Coronary artery (tissue), 2 donors: ENCODE measurements at regions not wholly inside any gene's neighbourhood (a gene's known extent, or its start where the extent isn't known, plus 50 kb on each side); places are given as distances from the start of the nearest gene placed in this dataset.

ENCODE experiments used
- DNase-seq: peaks from one replicate; pipeline ENCODE4 v3.0.0-alpha.2; 2017; ENCODE audit warnings: low spot score
- H3K27ac ChIP-seq, 2 donors: fragments of 200-600 bp; sonication (generic); one replicate each; pipeline ENCODE4 v1.5.1; 2016 to 2019
- H3K4me3 ChIP-seq: fragments of 200-600 bp; sonication (generic); 2 replicates; pipeline ENCODE4 v1.5.1; 2016; ENCODE audit warnings: mild to moderate bottlenecking, moderate library complexity
- CTCF ChIP-seq: fragments of 200-600 bp; sonication (generic); IDR thresholded peaks from one replicate; pipeline ENCODE4 v1.5.1; 2019; ENCODE audit warnings: antibody characterized with exemption

- TF ChIP-seq CTCF = no peak
- Histone ChIP-seq H3K27ac (no peak overlapping the region), H3K4me3 (no peak overlapping the region)
- DNase-seq = no peak
These were observed 153.6 kb upstream of the ELL2 start for GRCh38 chr5:96115147-96115807.

GRCh38 chr5:96114736-96115135 is 153.1 kb upstream of the ELL2 start:
- Histone ChIP-seq H3K4me3 (no peak overlapping the region), H3K27ac (no peak overlapping the region)
- TF ChIP-seq CTCF = no peak
- DNase-seq = no peak

- no peak for TF ChIP-seq CTCF
- Histone ChIP-seq H3K27ac (no peak overlapping the region), H3K4me3 (no peak overlapping the region)
- no peak for DNase-seq
These were observed 151.7 kb upstream of the ELL2 start for GRCh38 chr5:96113170-96113939.

- no peak for TF ChIP-seq CTCF
- Histone ChIP-seq H3K4me3 (no peak overlapping the region), H3K27ac (no peak overlapping the region)
- no peak for DNase-seq
These were observed 151.1 kb upstream of the ELL2 start for GRCh38 chr5:96112703-96113102.

- Histone ChIP-seq H3K4me3 (no peak overlapping the region), H3K27ac (no peak overlapping the region)
- TF ChIP-seq CTCF = no peak
- no peak for DNase-seq
These were observed 150.5 kb upstream of the ELL2 start for GRCh38 chr5:96112123-96112670.

- DNase-seq = no peak
- no peak overlapping the region for H3K27ac ChIP-seq
- H3K4me3 ChIP-seq = no peak overlapping the region
- TF ChIP-seq CTCF = no peak
These were observed 149.6 kb upstream of the ELL2 start for GRCh38 chr5:96111080-96111756.
